Heart right ventricle (tissue), 16 donors: ENCODE measurements at regions not wholly inside any gene's neighbourhood (a gene's known extent, or its start where the extent isn't known, plus 50 kb on each side); places are given as distances from the start of the nearest gene placed in this dataset.

Experiments
- ATAC-seq, 8 donors: fragments of 200-7000 bp; cut with Tn5 transposase; one replicate each; pipeline ENCODE4 v1.9.1; 2020; ENCODE audit warnings: mild to moderate bottlenecking in 8 of 8, moderate library complexity in 8 of 8, moderate number of reproducible peaks in 1 of 8
- DNase-seq, 2 donors: peaks; one replicate each; pipeline ENCODE4 v3.0.0-alpha.2; 2020
- H3K27ac ChIP-seq, 10 donors: fragments of 200-600 bp; sonication (generic) in 2 of 10; one replicate each; pipeline versions ENCODE4 v1.5.0 to v1.8.0; 2020 to 2022; ENCODE audit warnings: mild to moderate bottlenecking in 3 of 10
- H3K27me3 ChIP-seq, 7 donors: fragments of 200-600 bp; one replicate each; pipeline ENCODE4 v1.8.0; 2021 to 2022; ENCODE audit warnings: mild to moderate bottlenecking in 2 of 7
- H3K36me3 ChIP-seq, 9 donors: fragments of 200-600 bp; sonication (generic) in 1 of 9; one replicate each; pipeline versions ENCODE4 v1.5.0 to v1.8.0; 2020 to 2022; ENCODE audit warnings: mild to moderate bottlenecking in 2 of 9
- H3K4me1 ChIP-seq, 9 donors: fragments of 200-600 bp; sonication (generic) in 1 of 9; one replicate each; pipeline versions ENCODE4 v1.5.0 to v1.8.0; 2020 to 2022; ENCODE audit warnings: mild to moderate bottlenecking in 4 of 9
- H3K4me3 ChIP-seq, 10 donors: fragments of 200-600 bp; sonication (generic) in 2 of 10; one replicate each; pipeline versions ENCODE4 v1.5.0 to v1.8.0; 2020 to 2022; ENCODE audit warnings: mild to moderate bottlenecking in 7 of 10, moderate library complexity in 2 of 10
- H3K9me3 ChIP-seq, 11 donors: fragments of 200-600 bp in 10 of 11; sonication (generic) in 2 of 11; one replicate each; pipeline versions ENCODE4 v1.5.0 to v1.8.0; 2013 to 2022; ENCODE audit warnings: mild to moderate bottlenecking in 2 of 11, control low read depth in 1 of 11, moderate library complexity in 1 of 11
- WGBS, 2 donors: extraction: QIAGEN DNeasy Blood & Tissue Kit; methylation state at CpG; one replicate each; pipeline ENCODE4 v1.1.7; 2013; ENCODE audit warnings: inconsistent platforms in 1 of 2; 5-methylcytosine and 5-hydroxymethylcytosine counted together
- intact Hi-C, 10 donors: fragments of 100-400 bp; cut with DNase I; formaldehyde crosslinking; loops; one replicate each; pipeline versions ENCODE4 v1.11.1 to v1.14.2; 2022
- TF ChIP-seq, protein P1 (sequence below), 9 donors: fragments of 200-600 bp; sonication (generic) in 2 of 9; IDR thresholded peaks; one replicate each; pipeline versions ENCODE4 v1.5.0 to v1.8.0; 2021 to 2022; ENCODE audit warnings: antibody characterized with exemption in 9 of 9, mild to moderate bottlenecking in 5 of 9, moderate library complexity in 1 of 9
- donor health status: Arrhythmogenic right ventricular cardiomyopathy.
- donor health status: ischemic (EF 13 %, LVEDD 7.1; RV severe dilation, severe dysfunction).
- donor health status: healthy with polysubstance abuse.
- donor health status: DM: no; HTN: yes; CAD: no.
- donor health status: DM: no; HTN: no; CAD: no.
- donor health status: ischemic (EF 25% LVEDD 6.9; RV normal size, moderate dysfunction).
- donor health status: ischemic (EF 25% LVEDD 5.7; RV mildly dilated, moderate dysfunction).
- donor health status: healthy.
- donor health status: DM: yes; HTN: yes; CAD: no.
- donor health status: Ischemic cardiomyopathy.
- donor health status: ischemic (EF 35%, LVEDD 5.7; RV mildly dilated, moderate dysfunction).
- donor health status: nonischemic (EF 11% LVEDD 7.7; RV severe dilation, severe dysfunction).
- donor health status: DM: yes; HTN: yes; CAD: no.
- donor health status: PGD.
- donor health status: ischemic (EF 29% LVEDD 5.4; RV normal size, mild dysfunction).
- donor health status: nonischemic (EF 23%, LVEDD 6.1; RV moderate dilation, normal function).

- Histone ChIP-seq H3K27me3 (no peaks in the 10 kb centered on the region), H3K27ac (no peak overlapping the region), H3K36me3 (no peaks in the 10 kb centered on the region), H3K4me1 (peaks cover 0 to 3% (median 0%) of the 10 kb centered on the region in 9 donors), H3K9me3 (no peaks in the 10 kb centered on the region), H3K4me3 (no peak overlapping the region)
- no peak for ATAC-seq
- TF ChIP-seq, protein P1, sequence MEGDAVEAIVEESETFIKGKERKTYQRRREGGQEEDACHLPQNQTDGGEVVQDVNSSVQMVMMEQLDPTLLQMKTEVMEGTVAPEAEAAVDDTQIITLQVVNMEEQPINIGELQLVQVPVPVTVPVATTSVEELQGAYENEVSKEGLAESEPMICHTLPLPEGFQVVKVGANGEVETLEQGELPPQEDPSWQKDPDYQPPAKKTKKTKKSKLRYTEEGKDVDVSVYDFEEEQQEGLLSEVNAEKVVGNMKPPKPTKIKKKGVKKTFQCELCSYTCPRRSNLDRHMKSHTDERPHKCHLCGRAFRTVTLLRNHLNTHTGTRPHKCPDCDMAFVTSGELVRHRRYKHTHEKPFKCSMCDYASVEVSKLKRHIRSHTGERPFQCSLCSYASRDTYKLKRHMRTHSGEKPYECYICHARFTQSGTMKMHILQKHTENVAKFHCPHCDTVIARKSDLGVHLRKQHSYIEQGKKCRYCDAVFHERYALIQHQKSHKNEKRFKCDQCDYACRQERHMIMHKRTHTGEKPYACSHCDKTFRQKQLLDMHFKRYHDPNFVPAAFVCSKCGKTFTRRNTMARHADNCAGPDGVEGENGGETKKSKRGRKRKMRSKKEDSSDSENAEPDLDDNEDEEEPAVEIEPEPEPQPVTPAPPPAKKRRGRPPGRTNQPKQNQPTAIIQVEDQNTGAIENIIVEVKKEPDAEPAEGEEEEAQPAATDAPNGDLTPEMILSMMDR (IDR thresholded peaks at IDR 0.05) = no peak
- no peak for DNase-seq
- 81 to 82% methylated on average over 2 of the region's 2 CpGs for WGBS, 2 donors
- intact Hi-C loops = no loop called here
Observed at GRCh38 chr9:78691542-78691941, 394.6 kb downstream of the PSAT1 start.

GRCh38 chr9:78692871-78693270, 395.9 kb downstream of the PSAT1 start:
- Histone ChIP-seq H3K4me1 (peaks cover 0 to 3% (median 0%) of the 10 kb centered on the region in 9 donors), H3K36me3 (no peaks in the 10 kb centered on the region), H3K27me3 (no peaks in the 10 kb centered on the region), H3K27ac (no peak overlapping the region), H3K4me3 (no peak overlapping the region), H3K9me3 (no peaks in the 10 kb centered on the region)
- ATAC-seq (no peak), DNase-seq (no peak)
- TF ChIP-seq, protein P1 (IDR thresholded peaks at IDR 0.05) = no peak
- 31 to 37% methylated on average over 3 of the region's 3 CpGs for WGBS, 2 donors
- intact Hi-C loops = no loop called here

- ATAC-seq (no peak), DNase-seq (no peak)
- TF ChIP-seq, protein P1 (IDR thresholded peaks at IDR 0.05) = no peak
- H3K27me3 ChIP-seq = no peaks in the 10 kb centered on the region
- intact Hi-C loops = no loop called here
- no peak overlapping the region for H3K27ac ChIP-seq
- no peaks in the 10 kb centered on the region for H3K36me3 ChIP-seq
- H3K4me1 ChIP-seq = peaks cover 0 to 3% (median 0%) of the 10 kb centered on the region in 9 donors
- 53 to 59% methylated on average over 7 of the region's 7 CpGs for WGBS, 2 donors
- H3K4me3 ChIP-seq = no peak overlapping the region
- peaks cover 0 to 2% (median 0%) of the 10 kb centered on the region in 11 donors for H3K9me3 ChIP-seq
Observed at GRCh38 chr9:78694974-78695373, 398.0 kb downstream of the PSAT1 start.

GRCh38 chr9:78695519-78695918, 398.6 kb downstream of the PSAT1 start:
- DNase-seq = no peak
- WGBS, 2 donors = 31 to 33% methylated on average over 5 of the region's 5 CpGs
- Histone ChIP-seq H3K27ac (no peak overlapping the region), H3K4me3 (no peak overlapping the region), H3K9me3 (peaks cover 0 to 2% (median 0%) of the 10 kb centered on the region in 11 donors), H3K36me3 (no peaks in the 10 kb centered on the region), H3K4me1 (peaks cover 0 to 3% (median 0%) of the 10 kb centered on the region in 9 donors), H3K27me3 (no peaks in the 10 kb centered on the region)
- intact Hi-C loops = no loop called here
- TF ChIP-seq, protein P1 (IDR thresholded peaks at IDR 0.05) = no peak
- ATAC-seq = no peak
